Renal pelvis (tissue), 1 donor: ENCODE measurements at regions not wholly inside any gene's neighbourhood (a gene's known extent, or its start where the extent isn't known, plus 50 kb on each side); places are given as distances from the start of the nearest gene placed in this dataset.

ENCODE experiments used
- DNase-seq: peaks from one replicate; pipeline ENCODE4 v3.0.0-alpha.2; 2013

DNA sequence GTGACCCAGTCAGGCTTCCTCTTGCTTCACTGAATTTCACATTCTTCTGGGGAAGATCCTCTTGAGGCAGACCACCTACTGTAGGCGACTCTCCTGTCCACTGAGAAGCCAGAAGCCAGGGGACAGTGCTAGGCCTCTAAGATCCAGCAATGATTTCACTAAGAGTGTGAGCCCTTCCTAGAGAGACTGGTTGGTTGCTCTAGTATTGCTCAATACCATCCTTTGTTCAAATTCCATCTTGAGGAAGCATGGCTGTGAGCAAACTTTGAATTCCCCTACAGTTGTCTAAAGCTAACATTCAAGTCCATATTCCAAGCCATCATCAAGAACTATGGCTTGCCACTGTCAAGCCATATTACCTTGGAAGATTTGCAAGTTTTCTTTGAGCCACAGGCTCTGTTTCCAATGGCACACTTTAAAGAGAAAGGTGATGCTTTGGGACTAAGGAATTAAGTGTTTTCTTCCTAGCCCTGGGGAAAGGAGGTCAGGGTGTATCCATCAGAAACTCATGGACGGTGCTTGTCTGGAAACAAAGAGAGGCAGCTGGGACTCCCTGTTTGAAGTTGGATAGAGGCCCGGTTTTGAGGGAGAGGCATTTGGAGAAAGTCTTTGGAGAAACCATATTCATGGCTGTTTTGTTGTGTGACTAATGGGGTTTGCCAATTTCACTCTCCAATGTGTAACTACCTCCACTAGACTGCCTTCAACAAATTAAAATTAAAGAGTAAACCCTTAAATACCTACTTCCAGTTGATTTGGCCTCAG, 1217.9 kb downstream of the VRK1 start:
- DNase-seq: no peak

DNA sequence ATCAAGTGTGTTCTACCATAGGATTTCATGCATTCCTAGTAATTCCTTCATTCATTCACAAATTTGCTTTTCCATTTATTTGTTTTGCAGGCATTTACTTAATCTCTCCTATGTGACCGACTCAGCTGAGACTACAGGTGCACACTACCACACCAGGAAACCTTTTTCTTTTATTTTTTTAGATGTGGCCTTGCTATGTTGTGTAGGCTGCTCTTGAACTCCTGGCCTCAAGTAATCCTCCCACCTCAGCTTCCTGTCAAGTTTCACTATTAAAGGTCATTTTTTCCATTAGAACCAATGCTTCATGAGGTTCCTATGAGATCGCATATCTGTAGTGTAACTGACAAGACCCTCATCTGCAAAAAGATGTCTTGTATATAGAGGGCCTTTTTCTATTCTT, 1218.7 kb downstream of the VRK1 start:
- DNase-seq: no peak

DNA sequence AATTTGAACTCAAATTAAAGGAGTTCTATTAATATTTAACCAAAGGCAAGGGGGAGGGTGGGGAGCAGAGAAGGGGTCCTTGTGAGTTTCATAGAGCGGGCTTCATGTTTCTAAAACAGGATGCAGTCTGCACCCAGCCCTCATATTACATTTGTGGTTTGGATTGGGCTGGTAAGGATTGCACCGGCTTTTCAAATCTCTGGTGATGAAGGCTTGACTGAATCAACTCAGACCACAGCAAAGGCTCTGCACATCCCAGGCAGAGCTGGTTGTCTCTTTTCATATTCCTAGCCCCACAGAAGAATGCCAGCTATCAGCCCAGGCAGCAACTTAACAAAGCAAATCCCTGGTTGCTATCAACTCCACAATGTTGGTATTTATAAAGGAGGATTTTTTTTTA, 1221.4 kb downstream of the VRK1 start:
- no peak for DNase-seq

DNA sequence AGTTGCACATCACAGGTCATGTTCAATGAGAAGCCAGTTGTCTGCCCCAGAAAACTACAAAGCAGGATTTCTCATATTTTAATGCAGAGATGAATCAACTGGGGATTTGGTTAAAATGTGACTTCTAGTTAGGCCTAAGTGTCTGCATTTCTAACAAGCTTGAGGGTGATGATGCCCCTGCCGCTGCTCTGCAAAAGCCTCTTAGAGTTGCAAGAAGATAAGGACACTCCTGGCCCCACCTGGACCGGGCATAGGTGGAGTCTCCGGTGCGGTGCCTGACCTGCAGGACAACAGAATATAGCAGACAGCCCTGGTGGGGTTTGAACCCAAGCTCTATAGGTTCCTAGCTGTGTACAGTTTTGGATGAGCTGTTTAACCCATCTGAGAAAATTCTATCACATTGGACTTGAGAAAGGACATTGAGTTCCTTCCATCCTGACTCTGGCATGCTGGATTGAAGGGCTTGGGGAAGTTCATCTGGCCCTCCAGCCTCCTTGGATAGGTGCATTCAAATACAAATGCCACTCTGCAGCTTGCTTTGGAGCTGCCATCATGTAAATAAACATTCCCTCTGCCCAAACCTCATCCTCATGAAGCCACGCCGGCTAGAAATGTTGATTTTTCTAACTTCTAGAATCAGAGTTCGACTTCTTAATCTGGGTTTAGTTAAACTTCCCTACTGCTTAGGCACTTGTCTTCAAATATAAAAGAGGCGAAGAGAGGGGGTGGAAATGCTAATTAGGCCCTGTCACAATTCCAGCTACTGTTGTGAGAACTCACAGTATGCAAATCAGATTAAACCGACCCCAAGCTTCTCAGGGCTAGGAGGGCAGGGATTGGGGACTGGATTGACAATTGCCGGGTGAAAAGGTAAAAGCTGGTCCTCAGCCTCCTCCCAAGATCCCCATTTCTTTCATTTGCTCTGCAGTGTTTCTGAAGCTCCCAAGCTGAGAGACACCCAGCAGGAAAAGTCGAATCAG, 1225.6 kb downstream of the VRK1 start:
- DNase-seq: no peak

DNA sequence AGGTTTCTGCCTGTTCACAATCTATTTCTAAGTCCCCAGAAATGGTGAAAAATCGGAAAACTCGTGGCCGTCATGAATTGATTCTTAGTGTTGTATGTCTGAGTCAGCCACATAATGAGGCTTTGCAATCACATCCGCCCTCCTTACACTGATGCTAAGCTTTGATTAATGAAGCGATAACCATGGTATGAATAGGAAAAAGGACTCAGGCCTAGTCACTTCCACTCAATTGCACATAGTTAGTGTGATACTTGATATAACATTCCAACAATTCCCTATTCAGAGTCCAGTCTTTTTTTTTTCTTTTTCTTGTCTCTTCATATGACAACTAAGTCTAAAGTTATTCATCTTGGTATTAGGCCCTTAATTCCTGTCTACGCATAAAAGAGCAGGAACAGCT, 1231.0 kb downstream of the VRK1 start:
- no peak for DNase-seq

DNA sequence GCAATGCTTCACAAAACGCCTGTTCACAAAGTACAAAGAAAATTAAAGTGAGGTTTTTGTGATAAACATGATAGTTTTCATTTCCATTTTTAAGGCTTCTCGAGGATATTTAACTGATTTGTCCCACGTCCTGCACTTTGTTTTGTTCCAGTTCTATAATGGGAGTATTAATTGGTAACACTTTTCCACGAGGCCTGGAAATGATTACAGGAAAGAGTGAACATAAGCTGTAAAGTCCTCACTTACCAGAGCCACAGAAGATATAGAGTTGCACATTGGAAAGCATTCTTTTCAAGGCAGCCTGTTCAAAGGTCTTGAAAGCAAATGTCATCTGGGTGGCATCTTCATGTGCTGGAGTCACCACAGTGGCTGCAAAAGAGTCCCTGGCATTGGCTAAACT, 1236.6 kb downstream of the BCL11B start:
- peak; percentile 31 for DNase-seq

DNA sequence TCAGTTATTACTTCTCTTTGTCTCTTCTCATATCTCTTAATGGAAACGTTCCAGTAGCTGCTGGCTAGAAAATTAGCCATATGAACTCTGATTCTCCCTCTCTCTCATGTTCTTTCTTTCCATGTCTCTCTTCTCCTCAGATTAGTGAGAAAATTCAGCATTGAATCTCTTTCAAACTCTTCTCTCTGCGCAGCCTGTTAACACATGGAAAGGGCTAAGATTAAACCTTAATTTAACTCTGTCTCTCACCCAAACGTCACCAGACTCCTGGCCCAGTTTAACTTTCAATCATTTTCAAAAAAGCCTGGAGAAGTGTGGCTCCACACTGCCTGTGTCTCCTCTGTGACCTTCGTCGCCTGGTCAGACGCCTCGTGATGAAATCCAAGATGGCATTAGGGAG, 1234.2 kb downstream of the BCL11B start:
- no peak for DNase-seq

DNA sequence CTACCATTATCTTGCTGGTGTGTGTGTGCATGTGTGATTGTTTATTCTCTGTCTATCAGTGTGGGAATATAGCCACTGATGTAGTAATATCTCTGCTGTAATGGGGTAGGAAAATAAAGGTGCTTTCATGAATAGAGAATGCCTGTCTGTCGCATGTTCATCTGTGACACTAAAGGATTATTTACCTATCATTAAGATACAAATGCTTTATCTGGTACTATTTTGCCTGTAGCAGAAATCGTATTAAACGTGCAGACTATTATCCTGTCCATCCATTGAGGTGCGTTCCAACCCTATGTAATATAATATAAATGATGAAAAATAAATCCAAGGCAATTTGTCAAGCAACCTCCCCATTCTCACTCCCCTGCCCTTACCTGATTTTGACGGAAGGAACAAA, 1215.1 kb downstream of the BCL11B start:
- DNase-seq: no peak

DNA sequence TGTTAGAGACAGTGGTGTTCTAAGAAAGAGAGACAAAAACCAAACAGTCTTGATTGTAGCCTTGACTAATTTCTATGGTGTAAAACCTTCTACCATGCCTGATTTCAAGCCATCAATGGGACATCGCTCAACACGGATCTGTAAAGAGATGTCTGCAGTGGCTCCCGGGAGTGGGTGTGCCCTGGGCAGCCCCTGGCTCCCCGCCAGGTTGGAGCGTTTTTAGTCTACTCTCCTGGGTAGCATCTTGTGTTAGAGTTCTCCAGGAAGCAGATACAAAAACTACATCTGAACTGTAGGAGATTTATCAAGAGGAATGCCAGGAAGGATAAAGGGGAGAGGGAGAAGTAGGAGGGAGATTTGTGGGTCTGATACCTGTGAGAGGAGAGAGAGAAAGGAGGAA, 1212.9 kb downstream of the BCL11B start:
- no peak for DNase-seq

DNA sequence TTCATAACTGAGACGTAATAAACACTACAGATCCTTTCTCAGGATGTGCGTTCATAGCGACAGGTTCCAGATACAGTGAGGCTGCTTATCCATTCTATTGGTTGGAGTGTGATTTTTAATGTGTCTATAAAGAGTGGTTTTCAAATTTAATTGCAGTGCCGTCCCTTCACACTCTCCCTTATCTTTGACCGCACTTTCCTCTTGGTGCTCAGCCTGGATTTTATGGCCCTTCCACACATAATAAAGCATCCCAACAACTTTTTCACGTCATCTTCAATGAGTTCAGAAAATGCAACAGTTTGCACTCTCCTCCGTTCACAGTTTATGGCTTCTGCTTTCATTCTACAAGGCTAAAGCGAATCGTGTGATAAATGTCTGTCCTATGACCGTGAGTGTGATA, 1209.9 kb downstream of the BCL11B start:
- no peak for DNase-seq

DNA sequence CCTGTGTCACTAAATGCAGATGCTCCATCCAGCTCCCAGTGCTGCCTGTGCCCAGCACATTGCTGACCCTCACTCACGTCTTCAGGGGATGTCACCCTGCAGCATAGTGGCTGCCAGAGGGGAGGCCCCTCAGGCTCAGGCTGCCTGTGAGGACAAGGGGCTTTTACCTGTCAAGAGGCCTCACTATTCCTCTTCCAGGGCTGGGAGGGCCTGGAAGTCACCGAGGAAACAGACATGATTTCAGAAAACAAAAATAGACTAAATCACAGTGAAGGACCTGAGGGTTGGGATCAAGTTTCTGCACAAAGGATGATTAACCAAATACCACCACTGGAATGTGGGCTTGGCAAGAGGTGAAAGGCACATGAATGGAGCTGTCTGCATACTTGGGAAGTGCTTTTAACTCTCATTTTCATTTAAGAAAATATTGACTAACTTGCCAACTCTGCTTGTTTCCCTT, 1202.3 kb downstream of the BCL11B start:
- peak; percentile 78 for DNase-seq

DNA sequence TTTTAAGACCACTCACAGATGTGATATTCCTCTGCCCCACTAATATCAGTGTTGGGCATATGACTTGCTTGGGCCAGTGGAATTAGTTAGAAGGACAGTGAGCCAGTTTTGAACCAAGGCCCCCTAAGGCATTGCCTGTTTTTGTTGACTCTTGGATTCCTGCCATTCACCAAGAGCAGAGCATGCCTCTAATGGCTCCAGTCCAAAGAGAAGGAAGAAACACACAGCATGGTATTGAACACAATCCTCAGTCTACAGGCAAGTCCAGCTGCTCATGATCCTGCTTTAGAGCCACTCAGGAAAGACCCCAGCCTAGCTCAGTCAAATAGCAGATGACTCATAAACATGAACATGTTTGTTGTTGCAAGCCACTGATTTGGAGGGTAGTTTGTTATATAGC, 1201.5 kb downstream of the BCL11B start:
- no peak for DNase-seq

DNA sequence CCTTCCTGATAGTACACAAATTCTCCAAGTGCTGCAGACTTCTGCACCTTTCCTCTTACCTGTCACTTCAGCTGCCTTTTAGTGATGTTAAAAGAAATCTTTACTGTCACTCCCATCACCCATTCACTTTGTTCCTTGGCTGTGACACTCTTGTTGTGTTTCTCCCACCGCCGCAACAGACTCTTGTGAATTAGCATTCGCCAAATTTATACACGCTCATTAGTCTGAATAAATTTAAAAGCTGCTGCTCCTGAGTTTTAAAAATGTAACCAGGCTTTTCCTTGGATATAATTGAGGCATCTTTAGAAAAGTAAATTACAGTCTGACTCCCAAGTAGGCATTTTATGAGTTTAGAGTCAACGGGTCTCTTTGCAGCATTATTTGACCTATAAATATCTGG, 1197.9 kb downstream of the BCL11B start:
- no peak for DNase-seq

DNA sequence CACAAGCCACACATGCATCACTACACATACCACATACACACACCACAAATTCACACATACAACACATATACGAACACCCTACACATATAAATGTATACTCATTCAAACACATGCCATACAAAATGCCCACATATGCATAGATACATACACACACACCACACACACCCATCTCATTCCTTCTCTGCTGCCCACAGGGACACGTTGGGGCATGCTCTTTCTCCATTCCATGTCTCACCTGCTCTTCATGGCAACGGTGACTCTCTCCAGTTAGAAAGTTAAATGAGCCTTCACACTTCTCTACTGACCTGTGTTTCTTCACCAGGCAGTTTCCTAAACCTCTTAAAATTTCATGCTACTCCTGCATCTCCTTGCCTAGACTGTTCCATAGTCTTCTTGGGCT, 1194.8 kb downstream of the BCL11B start:
- DNase-seq: no peak

DNA sequence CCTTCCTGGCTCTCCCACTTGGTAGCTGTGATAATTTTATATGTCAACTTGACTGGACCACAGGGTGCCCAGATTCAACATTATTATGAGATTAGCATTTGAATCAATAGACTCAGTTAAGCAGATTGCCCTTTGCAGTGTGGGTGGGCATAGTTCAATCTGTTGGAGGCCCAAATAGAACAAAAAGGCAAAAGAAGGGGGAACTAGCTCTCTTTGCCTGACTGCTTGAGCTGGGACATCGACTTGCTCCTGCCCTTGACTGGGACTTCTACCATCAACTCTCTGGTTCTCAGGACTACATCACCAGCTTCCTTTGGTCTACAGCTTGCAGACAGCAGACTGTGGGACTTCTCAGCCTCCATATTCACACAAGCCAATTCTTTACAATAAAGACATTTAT, 1189.2 kb downstream of the BCL11B start:
- DNase-seq: no peak

DNA sequence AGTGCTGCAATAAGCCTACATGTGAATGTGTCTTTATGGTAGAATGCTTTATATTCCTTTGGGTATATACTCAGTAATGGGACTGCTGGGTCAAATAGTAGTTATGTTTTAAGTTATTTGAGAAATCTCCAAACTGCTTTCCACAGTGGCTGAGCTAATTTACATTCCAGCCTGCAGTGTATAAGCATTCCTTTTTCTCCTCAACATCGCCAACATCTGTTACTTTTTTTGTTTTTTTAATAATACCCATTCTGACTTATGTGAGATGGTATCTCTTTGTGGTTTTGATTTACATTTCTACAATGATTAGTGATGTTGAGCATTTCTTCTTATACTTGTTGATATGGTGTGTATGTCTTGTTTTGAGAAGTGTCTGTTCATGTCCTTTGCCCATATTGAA, 1186.2 kb downstream of the BCL11B start:
- no peak for DNase-seq

DNA sequence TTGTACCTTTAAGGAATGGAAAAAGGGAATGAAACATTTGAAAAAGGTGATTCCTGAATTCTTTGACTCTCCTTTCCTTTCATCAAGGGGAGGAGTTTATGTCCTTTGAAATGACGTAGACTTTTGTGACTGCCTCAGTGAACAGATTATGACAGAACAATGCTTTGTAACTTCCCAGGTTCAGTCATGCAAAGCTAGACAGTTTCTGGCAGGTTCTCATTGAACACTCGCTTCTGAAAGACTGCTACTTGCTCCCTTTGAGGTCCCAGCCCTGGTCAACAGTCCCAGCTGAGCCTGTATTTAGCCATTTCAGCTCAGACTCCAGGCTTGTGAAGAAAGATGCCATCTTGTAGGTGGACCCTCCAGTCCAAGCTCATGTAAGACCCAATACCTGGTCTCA, 1178.9 kb downstream of the BCL11B start:
- no peak for DNase-seq

DNA sequence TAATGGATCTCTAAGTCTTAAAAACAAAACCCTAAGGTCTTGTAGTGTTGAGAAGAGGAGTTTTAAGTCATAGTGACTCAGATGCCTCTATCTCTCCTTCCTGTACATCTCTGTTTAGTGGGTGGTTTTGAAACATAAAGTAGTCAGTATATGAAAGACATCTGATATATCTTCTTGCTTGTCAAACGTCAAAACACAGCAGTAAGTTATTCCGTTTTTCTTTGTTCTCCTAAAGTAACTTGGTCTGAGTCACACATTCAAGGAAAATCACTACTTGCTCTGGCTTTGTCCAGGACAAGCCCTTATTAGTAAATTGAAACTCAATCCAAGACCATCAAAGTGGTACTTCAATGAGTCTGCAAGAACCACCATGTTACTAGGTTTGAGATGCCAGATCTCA, 1172.5 kb downstream of the BCL11B start:
- DNase-seq: no peak

DNA sequence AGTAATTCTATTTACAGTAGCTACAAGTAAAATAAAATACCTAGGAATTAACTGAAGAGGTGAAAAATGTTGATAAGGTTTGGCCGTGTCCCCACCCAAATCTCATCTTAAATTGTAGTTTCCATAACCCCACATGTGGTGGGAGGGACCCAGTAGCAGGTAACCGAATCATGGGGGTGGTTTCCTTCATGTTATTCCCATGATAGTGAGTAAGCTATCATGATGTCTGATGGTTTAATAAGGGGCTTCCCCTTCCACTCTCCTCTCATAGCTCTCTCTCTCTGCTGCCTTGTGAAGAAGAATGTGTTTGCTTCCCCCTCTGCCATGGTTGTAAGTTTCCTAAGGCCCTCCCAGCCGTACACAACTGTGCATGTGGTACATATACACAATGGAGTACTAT, 1170.7 kb downstream of the BCL11B start:
- DNase-seq: no peak

DNA sequence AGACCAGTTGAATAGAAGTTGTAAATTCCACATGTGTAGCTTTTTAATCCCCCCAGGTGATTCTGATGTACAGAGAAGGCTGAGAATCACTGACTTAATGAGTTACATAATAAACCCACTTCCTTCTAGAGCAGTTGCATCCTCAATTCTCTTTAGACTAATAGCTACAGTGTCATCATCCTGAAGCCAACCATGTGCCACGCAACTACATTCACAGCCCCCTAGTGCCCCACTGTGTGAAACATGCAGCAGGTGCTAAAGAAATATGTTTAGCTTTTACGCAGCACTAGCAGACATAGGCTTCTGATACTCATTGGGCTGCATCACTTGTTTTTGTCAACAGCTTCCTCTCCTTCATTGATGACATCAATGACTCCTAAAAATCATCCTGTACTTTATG, 1168.3 kb downstream of the BCL11B start:
- no peak for DNase-seq

DNA sequence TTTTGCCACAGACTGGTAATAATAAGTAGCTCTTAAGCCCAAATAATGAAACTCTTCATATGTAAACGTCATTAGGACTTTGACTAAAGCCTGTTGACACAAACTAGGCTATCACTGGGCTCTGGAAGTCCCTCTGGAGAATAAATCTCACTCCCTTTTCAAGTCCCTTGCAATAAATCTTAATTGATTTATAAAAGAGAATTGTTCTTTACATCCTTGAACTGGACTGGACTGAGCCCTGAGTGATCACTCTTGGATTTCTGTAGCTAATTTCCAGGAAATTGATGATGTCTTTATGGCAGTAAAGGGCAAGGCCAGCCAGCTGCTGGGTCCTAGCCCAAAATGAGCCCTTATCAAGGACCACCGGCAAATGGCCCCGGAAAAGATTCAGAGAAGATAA, 1162.7 kb downstream of the BCL11B start:
- DNase-seq: no peak

DNA sequence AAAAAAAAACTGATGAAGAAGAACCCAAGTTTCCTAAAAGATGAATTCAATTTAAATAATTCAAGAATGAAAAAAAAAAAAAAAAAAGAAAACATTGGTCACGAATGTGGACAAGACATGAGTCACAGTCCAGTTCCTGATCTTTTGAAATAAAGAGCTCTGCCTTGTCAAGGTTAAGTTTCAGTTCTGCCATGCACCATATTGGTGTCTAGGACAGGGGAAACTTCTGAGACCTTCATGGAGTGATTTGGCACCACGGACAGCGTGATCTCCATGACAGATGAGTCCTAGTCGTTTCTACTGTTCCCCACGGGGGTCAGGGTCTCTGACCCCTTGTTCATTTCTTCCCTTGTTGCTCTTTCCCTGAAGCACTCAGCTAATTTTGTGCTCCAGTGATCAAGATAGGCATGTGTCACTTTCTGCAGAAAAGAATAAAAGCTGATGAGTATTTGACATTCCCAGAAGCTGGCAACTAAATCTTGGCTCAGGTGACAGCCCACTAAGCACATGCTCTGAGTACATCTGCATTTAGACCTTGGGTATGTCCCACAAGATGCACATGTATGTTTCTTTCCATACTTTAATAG, 1159.7 kb downstream of the BCL11B start:
- DNase-seq: no peak
